ENCODE measurements at regions not wholly inside any gene's neighbourhood (a gene's known extent, or its start where the extent isn't known, plus 50 kb on each side); places are given as distances from the start of the nearest gene placed in this dataset.
A peak's percentile ranks its signal among the peaks of the same experiment; 100 is the strongest.

GRCh38 chr2:12032975-12033374 is 286.5 kb downstream of the LPIN1 start:
- no peak for DNase-seq

GRCh38 chr2:12033494-12033893 is 287.1 kb downstream of the LPIN1 start:
- DNase-seq, result no peak

- no peak for DNase-seq
Observed at GRCh38 chr2:12034382-12034781, 287.9 kb downstream of the LPIN1 start.

DNA sequence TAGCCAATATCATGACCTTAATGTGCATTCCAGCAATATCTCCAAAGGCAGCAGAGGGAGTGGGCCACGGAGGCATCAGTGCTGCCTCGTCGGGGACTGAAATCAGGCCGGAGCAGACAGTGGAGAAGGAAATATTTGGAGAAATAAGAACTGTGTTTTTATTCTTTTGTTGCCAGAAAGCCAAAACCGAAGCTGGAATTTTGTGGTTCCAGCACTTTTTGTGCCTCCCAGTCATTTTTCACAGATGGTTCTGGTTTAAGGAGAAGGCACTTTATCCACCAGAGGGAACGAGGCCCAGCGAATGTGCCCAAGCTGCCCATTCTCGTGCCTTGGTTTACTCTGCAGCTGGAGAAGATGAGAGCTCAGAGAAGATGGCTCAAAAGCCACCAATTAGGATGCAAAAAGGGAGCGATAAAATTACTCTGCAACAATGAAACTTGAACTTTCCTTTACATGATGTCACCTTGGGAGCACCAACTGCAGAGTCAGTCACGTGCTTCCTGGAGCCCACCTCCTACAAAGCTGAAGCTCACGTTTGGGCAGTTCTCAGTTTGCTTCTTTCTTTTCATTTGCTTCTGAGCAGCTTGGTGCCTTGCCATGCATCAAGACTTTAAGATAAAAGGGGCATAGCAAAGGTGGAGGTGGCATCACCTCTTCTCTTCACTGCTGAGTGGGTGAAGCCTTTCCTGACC is 288.7 kb downstream of the LPIN1 start:
- no peak for DNase-seq

- no peak for DNase-seq
Observed at GRCh38 chr2:12035956-12036639, 289.7 kb downstream of the LPIN1 start.

- DNase-seq, result no peak
Observed at GRCh38 chr2:12036640-12036983, 290.2 kb downstream of the LPIN1 start.

DNA sequence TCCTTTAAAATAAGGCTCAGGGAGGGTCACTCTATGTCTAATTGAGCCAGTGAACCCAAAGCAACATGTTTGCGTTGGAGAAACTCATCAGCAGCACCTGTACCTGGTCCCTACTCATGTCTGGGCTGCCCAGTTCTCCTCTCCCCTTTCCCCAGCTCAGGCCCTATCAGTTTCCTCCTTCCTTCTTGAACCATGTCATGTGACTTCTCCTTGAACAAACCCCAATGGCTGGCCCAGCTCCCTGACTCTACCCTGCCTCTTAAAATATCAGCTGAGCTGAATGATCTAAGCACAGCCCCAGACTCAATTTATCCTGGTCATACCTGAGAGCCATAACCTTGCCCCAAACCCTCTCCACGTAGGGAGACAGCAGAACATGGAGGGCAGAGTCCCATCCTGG is 290.9 kb downstream of the LPIN1 start:
- DNase-seq, result no peak

GRCh38 chr2:12041236-12041635 is 294.8 kb downstream of the LPIN1 start:
- DNase-seq, result no peak

GRCh38 chr2:12043131-12043530 is 296.7 kb downstream of the LPIN1 start:
- no peak for DNase-seq

GRCh38 chr2:12044857-12045256 is 298.4 kb downstream of the LPIN1 start:
- peak; percentile 49 for DNase-seq

DNA sequence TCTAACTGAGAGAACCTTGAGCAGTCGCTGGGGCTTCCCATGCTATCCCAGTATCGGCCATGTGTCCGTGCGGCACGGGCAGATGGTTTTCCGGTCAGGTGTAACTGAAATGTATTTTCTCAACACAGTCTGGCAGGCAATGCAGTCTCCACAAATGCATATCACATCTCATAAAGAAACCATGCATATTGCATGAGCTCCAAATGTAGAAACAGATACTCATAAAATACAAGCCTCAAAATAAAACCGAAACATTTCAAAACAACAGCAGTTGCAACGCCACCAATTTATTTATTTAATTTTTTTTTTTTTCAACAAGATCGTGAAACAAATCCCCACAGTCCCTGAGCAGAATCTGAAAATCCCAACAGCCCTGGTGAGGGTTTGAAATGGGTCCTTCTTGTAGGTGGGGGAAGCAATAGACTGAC is 299.4 kb downstream of the LPIN1 start:
- no peak for DNase-seq

DNA sequence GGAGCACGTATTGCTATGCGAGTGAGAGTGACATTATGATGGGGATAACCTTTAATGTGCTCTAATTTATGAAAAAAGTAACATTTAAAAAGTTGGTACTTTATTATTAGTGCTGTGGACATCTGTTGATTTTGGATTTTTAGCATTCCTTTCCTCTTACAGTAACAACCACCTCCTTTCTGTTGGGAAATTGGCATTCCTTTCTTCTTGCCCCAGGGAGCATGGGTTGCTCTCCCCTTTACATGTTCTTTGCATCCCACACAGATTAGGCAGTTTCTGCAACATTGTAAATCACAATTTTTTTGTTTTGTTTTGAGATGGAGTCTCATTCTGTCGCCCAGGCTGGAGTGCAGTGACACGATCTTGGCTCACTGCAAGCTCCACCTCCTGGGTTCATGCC is 300.2 kb downstream of the LPIN1 start:
- DNase-seq, result no peak

- no peak for DNase-seq
Observed at GRCh38 chr2:12047761-12048160, 301.3 kb downstream of the LPIN1 start.

DNA sequence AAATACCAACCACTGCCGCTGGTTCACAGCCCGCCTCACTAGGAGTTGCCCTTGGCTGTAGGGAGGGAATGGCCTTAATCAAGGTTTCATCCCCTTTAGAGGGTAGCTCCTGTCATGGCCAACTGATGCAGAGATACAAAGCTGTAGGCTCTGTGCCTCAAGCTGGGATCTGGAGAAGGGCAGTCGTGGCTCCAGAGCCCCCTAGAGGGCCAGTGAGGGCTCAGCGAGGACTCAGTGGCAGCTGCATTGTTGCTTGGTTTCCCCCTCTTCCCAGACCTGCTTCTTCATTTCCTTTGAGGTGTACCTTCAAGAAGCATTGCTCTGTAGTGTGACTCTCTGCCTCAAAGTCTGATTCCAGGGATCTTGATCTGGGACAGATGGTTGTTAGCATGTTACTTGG is 302.1 kb downstream of the LPIN1 start:
- DNase-seq, result no peak

DNA sequence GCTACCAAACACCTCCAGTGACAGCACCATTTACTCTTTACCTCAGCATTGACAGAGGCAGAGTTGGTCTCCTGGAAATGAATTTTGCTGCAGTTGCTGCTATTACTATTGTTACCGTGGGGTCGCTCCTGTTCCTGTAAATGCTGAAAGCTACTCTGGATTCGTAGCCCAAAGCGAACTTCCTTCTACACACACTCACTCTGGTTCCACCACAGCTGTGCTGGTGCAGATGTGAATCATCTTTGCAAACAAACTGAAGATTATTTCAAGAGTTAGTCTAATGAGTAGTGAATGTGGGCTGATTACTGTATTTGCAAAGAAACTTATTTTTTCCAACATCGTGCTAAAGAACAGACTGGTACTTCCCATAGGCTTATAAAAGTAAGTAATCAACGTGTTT is 304.0 kb downstream of the LPIN1 start:
- DNase-seq, result no peak

DNA sequence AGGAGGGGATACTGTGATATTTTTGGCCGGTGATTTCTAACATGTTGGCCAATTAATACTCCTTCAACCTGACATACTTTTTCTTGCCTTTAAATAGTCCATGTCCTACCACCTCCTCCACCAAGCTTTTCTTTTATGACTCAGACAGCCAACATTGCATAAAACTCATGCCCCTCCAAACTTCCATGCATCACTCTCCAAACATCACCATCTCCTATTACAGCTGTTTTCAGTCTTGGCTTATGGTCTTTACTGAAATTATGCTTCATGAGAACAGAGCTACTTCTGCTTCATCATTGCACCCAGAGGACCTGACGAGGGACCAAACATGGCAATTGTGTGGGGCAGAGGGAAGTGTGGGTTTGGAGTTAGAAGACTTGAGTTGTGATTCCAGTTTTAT is 305.4 kb downstream of the LPIN1 start:
- DNase-seq, result no peak

DNA sequence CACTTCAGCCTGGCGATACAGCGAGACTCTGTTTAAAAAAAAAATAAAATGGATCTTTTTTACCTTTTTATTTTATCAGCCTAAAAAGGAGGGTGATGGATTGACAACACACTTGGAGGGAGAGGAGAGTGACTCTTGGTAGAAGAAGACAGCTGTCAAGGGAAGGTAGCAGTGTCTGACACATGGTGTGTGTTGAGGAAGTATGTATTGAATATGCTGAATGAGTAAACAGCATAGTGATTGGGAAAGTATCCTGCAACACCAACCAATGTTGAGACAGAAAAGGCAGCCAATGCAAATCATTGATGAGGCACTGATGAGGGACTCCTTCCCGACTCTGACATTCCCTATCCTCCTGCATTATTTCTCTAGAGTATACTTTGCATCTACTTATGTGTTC is 306.4 kb downstream of the LPIN1 start:
- no peak for DNase-seq

GRCh38 chr2:12054956-12055618 is 308.7 kb downstream of the LPIN1 start:
- no peak for DNase-seq

GRCh38 chr2:12057436-12058166 is 311.2 kb downstream of the LPIN1 start:
- DNase-seq, result peak; percentile 60

DNA sequence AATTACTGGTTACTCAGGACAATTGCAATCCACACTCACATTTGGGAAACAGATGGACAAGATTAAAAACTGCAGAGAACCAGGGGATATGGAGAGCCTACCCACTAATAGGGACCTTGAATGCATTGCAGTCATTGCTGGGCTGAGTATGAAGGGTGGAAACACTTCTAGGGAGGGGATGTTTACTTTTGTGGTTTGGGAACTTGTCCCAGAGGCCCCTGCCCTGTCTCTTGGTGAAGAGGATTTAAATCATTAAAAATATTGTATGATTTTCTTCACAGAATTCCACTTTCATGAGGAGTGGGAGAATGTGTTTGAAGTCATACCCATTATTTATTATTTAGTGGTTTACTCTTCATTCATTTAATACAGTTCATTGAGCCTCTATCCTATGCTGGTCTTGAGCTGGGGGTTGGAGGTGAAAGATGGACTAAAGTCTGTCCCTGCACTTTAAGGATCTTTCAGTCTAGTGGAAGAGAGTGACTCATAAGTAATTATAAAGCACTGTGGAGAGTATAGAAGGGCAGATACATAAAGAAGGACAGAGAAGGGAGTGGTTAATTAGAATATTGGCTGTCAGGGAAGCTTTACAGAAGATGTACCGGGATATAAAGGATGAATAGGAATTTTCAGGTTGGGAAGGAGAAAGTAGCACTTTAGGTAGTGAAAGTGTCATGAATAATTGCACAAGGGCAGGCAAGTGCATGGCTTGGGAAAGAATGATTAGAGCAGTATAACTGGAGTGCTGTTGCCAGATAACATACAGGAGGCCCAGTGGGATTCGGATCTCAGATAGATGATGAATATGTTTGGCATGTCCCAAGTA is 313.4 kb downstream of the LPIN1 start:
- DNase-seq, result no peak

DNA sequence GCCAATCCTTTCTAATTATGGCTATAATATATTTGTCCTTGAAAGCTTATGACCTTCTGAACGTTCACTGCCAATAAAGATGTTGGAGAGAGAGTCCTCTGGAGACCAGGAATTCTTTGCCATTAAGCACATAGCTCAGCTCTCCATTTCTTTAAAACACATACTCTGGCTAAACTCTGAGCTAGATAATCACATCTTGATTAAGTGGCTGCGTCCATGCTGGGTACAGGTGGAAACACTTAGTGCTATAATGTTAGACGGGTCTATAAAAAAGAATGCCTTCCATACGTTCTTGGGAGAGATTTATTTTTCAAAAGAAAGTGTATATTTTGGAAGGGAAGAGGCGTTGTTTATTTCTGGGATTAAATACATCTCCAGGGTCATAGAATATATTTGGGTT is 314.5 kb downstream of the LPIN1 start:
- no peak for DNase-seq

DNA sequence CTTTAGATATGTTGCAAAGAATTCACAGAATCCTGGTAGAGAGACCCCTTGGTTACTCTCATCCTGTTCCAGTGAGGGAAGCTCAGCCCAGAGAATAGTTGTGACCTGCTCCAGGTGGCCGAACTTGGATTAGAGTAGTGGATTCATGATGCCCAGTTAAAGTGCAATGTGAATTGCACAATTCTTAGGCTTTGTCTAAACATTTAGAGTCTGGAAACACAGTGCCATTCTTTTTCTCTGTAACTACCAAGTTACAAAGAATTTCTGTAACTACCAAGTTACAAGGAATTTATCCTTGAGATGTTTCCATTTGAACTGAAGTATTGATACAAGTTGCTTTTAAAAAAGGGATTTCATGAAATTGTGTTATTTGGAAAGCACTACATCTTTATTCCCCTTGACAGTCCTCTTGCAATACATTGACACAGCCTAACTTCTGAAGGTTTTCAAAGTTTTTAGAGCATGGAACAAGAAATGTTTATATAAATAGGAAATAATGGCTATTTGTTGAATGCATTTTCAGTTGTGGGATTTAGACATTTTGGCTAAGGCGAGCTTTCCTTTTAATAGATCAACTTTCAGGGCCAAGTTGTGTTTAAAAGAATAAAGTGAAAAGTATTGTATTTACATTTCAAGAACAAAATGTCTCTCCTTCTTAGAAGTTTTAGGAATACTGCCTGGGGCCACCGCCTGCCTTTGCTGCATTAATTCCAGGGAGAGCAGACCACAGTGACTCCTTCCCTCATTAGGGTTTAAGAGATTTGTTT is 315.0 kb downstream of the LPIN1 start:
- no peak for DNase-seq
